ENCODE measurements at regions not wholly inside any gene's neighbourhood (a gene's known extent, or its start where the extent isn't known, plus 50 kb on each side); places are given as distances from the start of the nearest gene placed in this dataset.

DNA sequence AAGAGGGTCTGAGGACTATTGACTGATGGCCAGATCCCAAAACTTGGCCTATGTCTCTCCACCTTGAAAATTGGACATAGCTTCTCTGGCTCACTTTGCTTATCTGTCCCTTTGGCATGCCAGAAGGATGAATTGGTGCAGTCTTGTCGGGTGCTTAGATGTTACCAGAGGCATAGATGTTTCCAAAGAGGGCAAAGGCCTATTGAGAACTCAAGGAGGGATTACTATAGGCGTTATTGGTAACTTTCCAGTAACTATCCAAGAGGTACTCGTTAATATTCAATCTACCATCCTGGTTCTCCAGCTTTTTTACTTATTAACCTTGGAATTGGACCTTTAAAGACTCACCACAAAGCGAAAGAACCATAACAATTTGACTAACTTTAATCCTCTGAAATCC is 368.3 kb upstream of the ESRRG start:
- DNase-seq (ENCODE audit: extremely low spot score, unreplicated experiment) = no peak
- Mint-ChIP-seq H3K27ac (ENCODE audit: unreplicated experiment) (no peak overlapping the region), H3K4me1 (ENCODE audit: unreplicated experiment) (peaks cover 3% of the 10 kb centered on the region), H3K4me3 (ENCODE audit: unreplicated experiment) (no peak overlapping the region), H3K27me3 (ENCODE audit: unreplicated experiment) (peaks cover 26% of the 10 kb centered on the region), H3K36me3 (ENCODE audit: unreplicated experiment) (no peaks in the 10 kb centered on the region), H3K9me3 (ENCODE audit: unreplicated experiment) (no peaks in the 10 kb centered on the region)
- TF ChIP-seq, protein P1, sequence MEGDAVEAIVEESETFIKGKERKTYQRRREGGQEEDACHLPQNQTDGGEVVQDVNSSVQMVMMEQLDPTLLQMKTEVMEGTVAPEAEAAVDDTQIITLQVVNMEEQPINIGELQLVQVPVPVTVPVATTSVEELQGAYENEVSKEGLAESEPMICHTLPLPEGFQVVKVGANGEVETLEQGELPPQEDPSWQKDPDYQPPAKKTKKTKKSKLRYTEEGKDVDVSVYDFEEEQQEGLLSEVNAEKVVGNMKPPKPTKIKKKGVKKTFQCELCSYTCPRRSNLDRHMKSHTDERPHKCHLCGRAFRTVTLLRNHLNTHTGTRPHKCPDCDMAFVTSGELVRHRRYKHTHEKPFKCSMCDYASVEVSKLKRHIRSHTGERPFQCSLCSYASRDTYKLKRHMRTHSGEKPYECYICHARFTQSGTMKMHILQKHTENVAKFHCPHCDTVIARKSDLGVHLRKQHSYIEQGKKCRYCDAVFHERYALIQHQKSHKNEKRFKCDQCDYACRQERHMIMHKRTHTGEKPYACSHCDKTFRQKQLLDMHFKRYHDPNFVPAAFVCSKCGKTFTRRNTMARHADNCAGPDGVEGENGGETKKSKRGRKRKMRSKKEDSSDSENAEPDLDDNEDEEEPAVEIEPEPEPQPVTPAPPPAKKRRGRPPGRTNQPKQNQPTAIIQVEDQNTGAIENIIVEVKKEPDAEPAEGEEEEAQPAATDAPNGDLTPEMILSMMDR (IDR thresholded peaks at IDR 0.05) = no peak

DNA sequence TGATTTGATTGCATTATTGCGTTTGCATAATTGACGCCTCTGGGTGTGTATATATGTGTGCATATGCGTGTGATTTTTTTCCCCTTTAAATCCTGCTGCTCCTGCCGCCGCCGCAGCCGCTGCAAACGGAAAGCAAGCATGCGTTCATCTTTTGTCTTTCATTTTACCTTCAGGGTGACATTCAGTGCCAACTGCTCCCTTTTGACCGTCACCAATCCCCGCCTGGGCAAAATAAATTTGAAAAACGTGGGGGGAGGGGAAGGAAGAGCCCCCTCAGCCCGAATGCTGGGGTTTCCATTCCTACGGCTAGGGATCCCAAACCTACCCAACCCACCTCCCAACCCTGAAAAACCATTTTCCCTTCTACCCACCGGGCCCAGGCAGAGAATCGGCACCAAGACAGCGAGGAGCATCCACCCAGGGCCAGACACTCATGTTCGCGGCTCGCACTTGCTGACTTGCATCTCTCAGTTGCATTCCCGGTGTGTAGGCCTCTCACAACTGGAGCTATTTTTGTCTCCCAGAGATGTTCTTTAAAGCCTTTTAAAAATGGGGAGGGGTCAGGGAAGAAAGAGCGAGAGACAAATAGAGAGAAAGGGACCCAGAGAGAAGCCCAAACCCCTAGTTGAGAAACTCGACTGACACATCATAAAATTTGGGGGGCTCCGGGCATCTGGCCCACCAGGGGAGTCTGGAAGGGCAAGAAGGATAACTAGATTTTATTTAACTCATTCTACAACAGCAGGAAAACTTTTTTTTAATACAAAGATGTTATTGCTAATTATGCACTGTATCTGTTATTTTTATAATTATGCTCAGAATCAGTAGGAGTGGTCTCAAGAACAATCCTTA is 367.1 kb upstream of the ESRRG start:
- TF ChIP-seq, protein P1 (IDR thresholded peaks at IDR 0.05) = no peak
- DNase-seq (ENCODE audit: extremely low spot score, unreplicated experiment) = no peak
- H3K27me3 Mint-ChIP-seq (ENCODE audit: unreplicated experiment) = peaks cover 26% of the 10 kb centered on the region
- H3K36me3 Mint-ChIP-seq (ENCODE audit: unreplicated experiment) = no peaks in the 10 kb centered on the region
- peaks cover 3% of the 10 kb centered on the region for H3K4me1 Mint-ChIP-seq (ENCODE audit: unreplicated experiment)
- no peaks in the 10 kb centered on the region for H3K9me3 Mint-ChIP-seq (ENCODE audit: unreplicated experiment)
- H3K27ac Mint-ChIP-seq (ENCODE audit: unreplicated experiment) = no peak overlapping the region
- peak overlapping the region; percentile 30 for H3K4me3 Mint-ChIP-seq (ENCODE audit: unreplicated experiment)

DNA sequence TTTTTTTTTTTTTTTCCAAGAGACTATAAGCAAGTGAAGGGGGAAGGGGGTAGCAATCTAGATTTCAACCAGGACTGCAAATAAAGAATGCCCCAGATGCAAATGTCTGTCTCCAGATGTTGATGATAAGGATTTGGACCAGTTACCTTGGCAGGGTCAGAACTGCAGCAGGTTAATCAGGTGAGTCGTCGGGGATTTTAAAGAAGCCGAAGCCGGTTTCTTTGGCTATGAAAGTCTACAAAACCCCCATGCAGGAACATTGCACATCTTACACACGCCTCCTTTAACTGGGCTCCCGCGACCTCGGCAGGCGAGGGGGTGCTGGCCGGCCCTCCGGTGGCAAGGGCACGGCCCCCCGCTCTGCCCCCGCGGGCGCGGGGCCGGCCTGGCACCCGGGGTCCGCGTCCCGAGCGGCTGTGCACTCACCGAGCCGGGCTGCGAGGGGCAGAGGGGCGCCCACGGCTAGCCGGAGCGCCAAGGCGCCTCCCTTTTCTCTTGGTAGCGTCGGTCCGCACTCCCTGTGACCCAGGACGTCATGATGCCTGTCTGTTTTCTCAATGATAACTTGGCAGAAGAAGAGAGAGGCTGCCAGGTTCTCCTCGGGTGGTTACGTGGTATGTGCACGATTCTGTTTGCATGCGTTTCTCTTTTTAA is 366.3 kb upstream of the ESRRG start:
- Mint-ChIP-seq H3K9me3 (ENCODE audit: unreplicated experiment) (no peaks in the 10 kb centered on the region), H3K27ac (ENCODE audit: unreplicated experiment) (no peak overlapping the region), H3K4me1 (ENCODE audit: unreplicated experiment) (peaks cover 3% of the 10 kb centered on the region), H3K27me3 (ENCODE audit: unreplicated experiment) (peaks cover 26% of the 10 kb centered on the region), H3K4me3 (ENCODE audit: unreplicated experiment) (no peak overlapping the region), H3K36me3 (ENCODE audit: unreplicated experiment) (no peaks in the 10 kb centered on the region)
- DNase-seq (ENCODE audit: extremely low spot score, unreplicated experiment) = no peak
- TF ChIP-seq, protein P1 (IDR thresholded peaks at IDR 0.05) = no peak

DNA sequence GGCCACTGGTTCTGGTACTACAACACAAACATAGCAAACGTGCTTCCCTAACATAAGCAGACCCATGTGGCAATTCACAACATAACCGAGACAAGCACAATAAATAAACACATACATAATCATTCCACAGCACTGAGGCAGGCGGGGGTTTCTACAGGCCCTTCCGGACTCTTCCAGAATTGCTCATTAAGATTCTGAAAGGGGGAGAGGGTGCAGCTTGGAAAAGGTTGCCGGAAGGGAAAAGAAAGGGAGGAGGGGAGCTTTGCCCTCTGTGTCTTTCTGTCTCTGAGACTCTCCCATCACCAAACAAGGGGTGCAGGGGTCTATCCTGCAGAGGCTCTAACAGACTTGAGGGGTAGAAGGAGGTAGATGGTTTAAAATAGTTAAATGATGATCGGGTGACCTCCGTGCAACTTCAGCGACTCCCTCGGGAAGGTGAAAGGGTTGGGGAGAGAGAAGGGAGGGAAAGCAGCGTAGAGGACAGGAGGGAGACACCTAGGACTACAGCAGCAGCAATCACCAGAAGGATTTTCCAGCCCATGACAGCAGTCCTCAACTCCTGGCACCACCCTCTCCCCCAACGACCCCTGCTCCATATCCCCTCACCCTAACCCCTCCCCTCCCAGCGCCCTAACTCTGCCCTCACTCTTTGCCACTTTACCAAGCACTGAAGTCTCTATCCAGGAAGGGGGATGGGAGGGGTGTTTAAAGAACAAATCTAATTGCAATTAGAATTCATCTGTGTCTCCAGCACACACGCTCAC is 365.5 kb upstream of the ESRRG start:
- no peak for DNase-seq (ENCODE audit: extremely low spot score, unreplicated experiment)
- no peaks in the 10 kb centered on the region for H3K36me3 Mint-ChIP-seq (ENCODE audit: unreplicated experiment)
- no peak overlapping the region for H3K27ac Mint-ChIP-seq (ENCODE audit: unreplicated experiment)

More for the DNA sequence above, 365.5 kb upstream of the ESRRG start:
- peaks cover 3% of the 10 kb centered on the region for H3K4me1 Mint-ChIP-seq (ENCODE audit: unreplicated experiment)
- TF ChIP-seq, protein P1 (IDR thresholded peaks at IDR 0.05) = no peak
- peaks cover 26% of the 10 kb centered on the region for H3K27me3 Mint-ChIP-seq (ENCODE audit: unreplicated experiment)
- no peak overlapping the region for H3K4me3 Mint-ChIP-seq (ENCODE audit: unreplicated experiment)
- H3K9me3 Mint-ChIP-seq (ENCODE audit: unreplicated experiment) = no peaks in the 10 kb centered on the region

Data from osteocyte (in vitro differentiated cells).